ENCODE measurements at regions not wholly inside any gene's neighbourhood (a gene's known extent, or its start where the extent isn't known, plus 50 kb on each side); places are given as distances from the start of the nearest gene placed in this dataset.

GRCh38 chr2:142796161-142796560 is 81.3 kb upstream of the KYNU start:
- Mint-ChIP-seq H3K27ac (no peak overlapping the region), H3K36me3 (ENCODE audit: insufficient read depth in 1 of 3, low read depth in 3 of 3) (no peaks in the 10 kb centered on the region), H3K4me1 (peaks cover 7% of the 10 kb centered on the region in 2 experiments), H3K4me3 (no peak overlapping the region), H3K27me3 (ENCODE audit: low read depth) (no peaks in the 10 kb centered on the region), H3K9me3 (peaks cover 0 to 2% of the 10 kb centered on the region in 2 experiments; a peak in 1 of 5 replicates)
- no peak overlapping the region for H3K4me2 ChIP-seq (ENCODE audit: insufficient read depth, insufficient read length, low read length)
- H4K5ac ChIP-seq (ENCODE audit: insufficient read length, low read depth, low read length), result no peak overlapping the region
- WGBS (ENCODE audit: extremely low coverage, insufficient read length, low lambda C conversion rate), result no CpG with 5 or more reads among the region's 2 CpGs
- no peak overlapping the region for H3K56ac ChIP-seq (ENCODE audit: insufficient read length, low read depth, low read length)
- no peak overlapping the region for H3K14ac ChIP-seq (ENCODE audit: insufficient read depth, low read length)
- H4K91ac ChIP-seq (ENCODE audit: insufficient read length, low read depth, low read length), result no peak overlapping the region
- H3K23ac ChIP-seq (ENCODE audit: insufficient read length, low read depth, low read length), result no peak overlapping the region
- no peak overlapping the region for H3K4ac ChIP-seq (ENCODE audit: low read depth, low read length)
- no peak overlapping the region for H2BK120ac ChIP-seq (ENCODE audit: low read depth, low read length, poor library complexity, severe bottlenecking)
- no peak overlapping the region for H2BK12ac ChIP-seq (ENCODE audit: insufficient read length, low read depth, low read length)
- no peak overlapping the region for H3K18ac ChIP-seq (ENCODE audit: insufficient read length, low read depth, low read length)
- no peak overlapping the region for H2BK5ac ChIP-seq (ENCODE audit: insufficient read length, low read length)
- H3K27me3 ChIP-seq (ENCODE audit: insufficient read depth, low read length), result no peaks in the 10 kb centered on the region
- H3K4me1 ChIP-seq (ENCODE audit: insufficient read depth, low read length), result no peaks in the 10 kb centered on the region
- H3T11ph ChIP-seq (ENCODE audit: low read length), result no peak overlapping the region
- H3K9ac ChIP-seq (ENCODE audit: extremely low read depth, insufficient read length, low read length), result no peak overlapping the region
- no peaks in the 10 kb centered on the region for H3K79me2 ChIP-seq (ENCODE audit: insufficient read depth, low read length)
- no peak overlapping the region for H2BK15ac ChIP-seq (ENCODE audit: low read depth, low read length)
- no peak overlapping the region for H2BK20ac ChIP-seq (ENCODE audit: low read depth, low read length, poor library complexity, severe bottlenecking)
- no peaks in the 10 kb centered on the region for H3K23me2 ChIP-seq (ENCODE audit: insufficient read length, low read depth, low read length, poor library complexity, severe bottlenecking)
- H3K79me1 ChIP-seq (ENCODE audit: insufficient read depth, low read depth, low read length, poor library complexity, severe bottlenecking), result no peaks in the 10 kb centered on the region
- H2AK5ac ChIP-seq (ENCODE audit: insufficient read length, low read length), result no peak overlapping the region
- no peak for DNase-seq
- TF ChIP-seq CTCF (conservative IDR thresholded peaks at IDR 0.05), result no peak; the same call in 2 of the 3 replicates
- H3K9me3 ChIP-seq (ENCODE audit: control insufficient read depth, low read depth, low read length), result no peaks in the 10 kb centered on the region
- no peak overlapping the region for H2AFZ ChIP-seq (ENCODE audit: low read length)
- H3K27ac ChIP-seq (ENCODE audit: insufficient read length, low read depth, low read length), result no peak overlapping the region
- no peak overlapping the region for H4K8ac ChIP-seq (replicated peaks; ENCODE audit: insufficient read length, low read depth, low read length)
- H4K20me1 ChIP-seq (ENCODE audit: control insufficient read depth, insufficient read depth, insufficient read length), result no peaks in the 10 kb centered on the region

All from H9 (cell line).